GM04503 (cell line): ENCODE measurements at regions not wholly inside any gene's neighbourhood (a gene's known extent, or its start where the extent isn't known, plus 50 kb on each side); places are given as distances from the start of the nearest gene placed in this dataset.

ENCODE experiments used
- DNase-seq: peaks from one replicate; pipeline ENCODE4 v3.0.0-alpha.2; 2012; ENCODE audit warnings: low read depth

DNA sequence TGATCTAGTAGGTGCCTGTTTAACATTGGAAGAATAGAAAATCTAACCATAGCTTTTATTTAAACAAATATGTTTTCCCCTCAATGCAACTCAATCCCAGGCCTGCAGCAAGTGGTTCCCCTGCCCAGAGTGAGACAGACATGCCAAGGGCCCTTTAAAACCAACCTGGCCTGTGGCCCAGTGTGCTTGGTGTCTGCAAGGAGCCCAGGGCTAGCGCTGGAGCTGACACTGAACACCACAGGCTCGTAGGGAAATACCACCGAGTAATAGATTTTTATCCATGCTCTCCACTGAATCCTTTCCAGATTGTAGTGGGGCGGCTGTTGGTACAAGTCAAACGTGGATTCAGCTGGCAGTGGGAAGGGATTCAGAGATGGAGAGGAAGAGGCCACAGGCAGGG, 95.6 kb upstream of the NRXN3 start:
- no peak for DNase-seq

DNA sequence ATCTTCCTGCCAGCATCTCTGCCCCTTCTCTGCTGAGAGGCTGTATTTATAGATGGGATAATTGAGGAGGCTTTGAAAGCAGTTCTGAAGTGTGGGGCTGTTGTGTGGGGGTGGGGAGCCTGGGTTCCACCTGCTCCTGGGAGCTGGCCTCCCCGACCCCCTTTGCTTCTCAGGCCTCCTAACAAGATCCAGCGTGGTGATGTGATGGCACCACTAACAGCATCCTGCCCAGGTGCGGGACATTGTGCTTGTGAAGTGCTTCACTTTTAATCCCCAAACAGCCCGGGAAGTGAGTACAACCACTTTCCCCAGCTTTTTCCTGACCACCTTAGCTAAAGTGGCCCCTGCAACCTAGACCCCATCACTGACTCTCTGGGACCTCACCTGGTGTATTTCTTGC, 95.1 kb upstream of the NRXN3 start:
- no peak for DNase-seq

DNA sequence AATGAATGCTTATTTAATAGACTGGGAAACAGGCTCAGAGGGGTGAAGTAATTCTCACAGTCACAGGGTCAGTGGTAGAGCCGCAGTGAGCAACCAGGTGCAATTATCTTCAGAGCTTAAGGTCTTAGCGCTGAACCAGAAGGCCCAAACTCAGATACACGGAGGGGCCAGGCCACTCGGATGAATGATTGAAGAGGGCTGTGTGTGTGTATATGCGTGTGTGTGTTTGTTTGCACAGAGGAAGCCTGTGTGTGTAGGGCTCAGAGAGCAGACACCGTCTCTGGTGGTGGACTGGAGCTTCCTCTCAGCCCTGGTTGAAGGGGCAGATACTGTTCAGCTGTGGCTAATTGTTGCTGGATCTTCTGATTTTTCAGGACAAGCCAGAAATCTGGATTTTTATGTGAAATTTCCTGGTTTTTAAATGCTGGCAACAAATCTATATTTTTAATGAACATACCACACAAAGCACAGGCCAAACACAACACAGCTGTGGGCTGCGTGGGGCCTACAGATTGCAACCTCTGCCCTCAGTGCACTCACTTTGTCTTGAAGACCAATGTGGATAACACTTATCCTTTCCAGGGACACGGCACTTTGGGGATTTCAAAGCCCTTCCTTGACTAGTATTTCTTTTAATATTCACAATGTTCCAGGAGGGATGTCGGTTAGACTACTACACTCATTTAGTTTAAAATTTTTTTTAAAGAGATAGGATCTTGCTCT, 94.5 kb upstream of the NRXN3 start:
- no peak for DNase-seq

DNA sequence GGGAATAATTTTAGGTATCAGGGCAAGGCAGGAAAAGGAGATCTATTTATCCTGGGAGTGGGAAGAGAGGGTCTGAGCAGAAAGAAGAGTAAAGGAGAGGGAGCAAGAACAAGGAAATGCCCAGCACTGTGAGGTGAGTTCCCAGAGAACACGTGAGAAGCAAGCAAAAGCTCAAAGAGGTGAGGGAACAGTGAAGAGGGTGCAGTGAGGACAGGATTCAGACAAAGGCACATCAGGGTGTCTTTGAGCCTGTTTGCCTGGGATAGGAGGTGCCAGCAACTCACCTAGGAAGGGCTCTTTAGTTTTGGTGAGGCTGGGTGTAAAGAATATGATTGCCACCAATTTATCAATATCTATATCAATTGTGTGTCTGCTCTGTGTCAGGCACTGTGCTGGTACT, 88.9 kb upstream of the NRXN3 start:
- no peak for DNase-seq

DNA sequence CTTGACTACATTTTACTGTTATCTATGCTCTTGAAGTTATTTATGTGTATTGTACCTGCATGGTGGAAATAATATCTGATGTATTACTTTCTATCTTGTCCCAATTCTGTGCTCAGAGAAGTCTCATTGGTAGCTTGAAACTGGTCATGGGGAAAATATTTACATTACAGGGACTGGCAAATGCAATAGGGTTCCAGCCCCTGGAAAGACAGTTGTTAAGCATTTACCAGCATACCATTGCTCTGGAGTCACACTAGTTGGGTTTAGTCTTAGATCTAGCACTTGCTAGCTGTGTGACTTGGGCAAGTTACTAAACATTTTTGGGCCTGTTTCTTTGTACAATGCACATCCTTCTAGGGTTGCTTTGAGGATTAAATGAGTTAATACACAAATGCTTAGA, 86.3 kb upstream of the NRXN3 start:
- DNase-seq, result no peak

DNA sequence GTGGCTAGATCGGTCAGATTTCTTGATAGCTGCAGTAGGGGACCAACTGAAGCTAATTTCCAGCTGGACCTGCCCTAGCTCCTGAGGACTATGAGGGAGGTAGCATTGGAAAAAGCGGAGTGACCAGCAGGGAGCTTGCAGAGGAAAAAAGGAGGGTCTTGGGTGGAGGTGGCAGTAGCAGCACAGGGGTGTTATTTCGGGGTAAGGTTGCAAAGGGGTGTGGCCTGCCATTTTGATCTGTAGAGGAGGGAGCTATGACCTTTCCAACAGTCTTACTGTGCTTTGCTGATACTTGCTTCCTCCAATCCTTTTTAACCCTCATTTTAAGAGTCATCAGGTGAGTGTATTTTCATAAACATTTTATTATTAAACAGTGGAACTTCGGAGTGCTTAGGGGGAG, 83.8 kb upstream of the NRXN3 start:
- DNase-seq, result no peak

DNA sequence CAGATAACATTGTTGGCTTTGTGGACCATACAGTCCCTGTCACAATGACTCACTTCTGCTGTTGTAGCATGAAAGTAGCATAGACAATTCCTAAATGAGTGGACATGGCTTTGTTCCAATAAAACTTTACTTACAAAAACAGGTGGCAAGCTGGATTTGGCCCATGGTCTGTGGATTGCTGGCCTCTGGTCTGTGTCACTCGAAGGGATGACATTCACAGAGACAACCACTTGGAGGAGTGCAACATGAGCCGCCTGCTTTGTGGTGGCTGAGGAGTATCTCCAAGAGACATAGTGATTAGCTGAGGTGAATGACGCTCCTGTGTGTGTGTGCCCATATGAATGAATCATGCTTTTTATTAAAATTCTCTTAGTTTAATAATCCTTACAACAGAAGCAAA, 81.3 kb upstream of the NRXN3 start:
- no peak for DNase-seq

DNA sequence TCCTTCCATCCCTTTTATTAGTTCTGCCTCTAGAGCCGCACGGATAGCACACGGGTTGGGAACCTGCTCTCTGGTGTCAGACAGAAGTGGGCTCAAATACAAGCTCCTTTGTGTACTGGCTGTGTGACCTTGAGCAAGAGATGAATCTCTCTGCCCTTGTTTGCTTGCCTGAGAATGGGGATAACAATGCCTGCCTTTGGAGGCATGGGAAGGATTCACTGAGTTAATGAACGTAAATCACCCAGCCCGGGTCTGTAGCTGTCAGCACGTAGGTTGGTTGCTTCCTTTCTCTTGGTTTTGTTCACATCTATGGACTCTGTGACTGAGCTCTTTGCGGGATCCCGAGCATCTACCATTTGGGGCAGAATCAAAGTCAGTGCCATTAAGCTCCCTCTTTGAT, 79.3 kb upstream of the NRXN3 start:
- no peak for DNase-seq

DNA sequence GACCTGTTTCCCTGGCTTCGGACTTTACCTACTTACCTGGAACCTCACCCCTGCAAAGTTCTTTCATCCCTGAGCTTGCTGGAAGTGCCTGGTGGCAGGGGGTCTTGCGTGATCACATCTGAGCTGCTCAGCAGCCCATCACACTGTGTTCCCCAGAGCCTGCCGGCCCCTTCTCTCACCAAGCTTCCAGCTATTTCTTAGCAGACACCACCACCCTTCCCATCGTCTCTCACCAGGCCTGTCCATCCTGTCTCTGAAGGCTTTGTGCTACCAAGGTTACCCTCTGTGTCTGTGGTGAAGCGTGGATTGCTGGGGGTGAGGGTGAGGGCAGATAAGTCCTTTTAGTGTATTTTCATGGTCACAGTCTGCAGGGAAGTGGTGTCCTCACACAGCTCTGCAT, 78.8 kb upstream of the NRXN3 start:
- no peak for DNase-seq

DNA sequence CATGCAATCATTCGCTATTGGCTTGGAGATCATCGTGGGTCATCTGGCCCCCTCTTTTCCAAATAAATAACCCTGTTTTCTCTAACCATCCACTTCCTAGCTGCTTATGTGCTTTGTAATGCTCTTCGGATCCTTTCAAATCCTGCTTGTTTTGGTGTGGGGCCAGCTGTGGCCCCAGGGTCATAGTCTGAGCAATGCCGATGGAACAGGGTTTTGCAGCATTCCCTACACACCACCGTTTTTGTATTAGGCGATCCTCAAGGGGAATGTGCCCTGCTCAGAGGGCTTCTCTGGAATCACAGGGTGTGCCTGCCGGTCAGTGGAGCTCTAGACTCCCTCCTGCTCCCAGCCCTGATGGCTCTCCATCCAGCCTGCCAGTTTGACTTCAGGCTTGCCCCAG, 78.1 kb upstream of the NRXN3 start:
- DNase-seq, result no peak

DNA sequence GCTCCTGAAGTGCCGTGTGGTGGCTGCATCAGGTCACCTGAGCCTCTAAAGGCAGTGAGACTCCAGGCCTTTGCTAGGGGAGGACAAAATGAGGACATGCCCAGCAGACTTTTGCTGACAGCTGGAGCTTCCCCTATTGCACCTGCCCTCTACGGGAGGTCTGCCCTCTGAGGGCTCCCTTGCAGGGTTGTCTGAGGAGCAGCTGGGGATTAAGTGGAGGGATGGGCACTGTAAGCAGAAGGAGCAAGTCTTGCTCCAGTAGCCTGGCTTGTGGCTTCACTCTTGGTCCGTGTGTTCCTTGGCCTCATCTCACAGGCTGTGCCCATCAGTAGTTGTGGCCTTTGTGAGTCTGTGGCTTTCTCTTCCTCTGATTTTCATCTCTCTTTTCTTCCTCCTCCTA, 66.9 kb upstream of the NRXN3 start:
- no peak for DNase-seq

DNA sequence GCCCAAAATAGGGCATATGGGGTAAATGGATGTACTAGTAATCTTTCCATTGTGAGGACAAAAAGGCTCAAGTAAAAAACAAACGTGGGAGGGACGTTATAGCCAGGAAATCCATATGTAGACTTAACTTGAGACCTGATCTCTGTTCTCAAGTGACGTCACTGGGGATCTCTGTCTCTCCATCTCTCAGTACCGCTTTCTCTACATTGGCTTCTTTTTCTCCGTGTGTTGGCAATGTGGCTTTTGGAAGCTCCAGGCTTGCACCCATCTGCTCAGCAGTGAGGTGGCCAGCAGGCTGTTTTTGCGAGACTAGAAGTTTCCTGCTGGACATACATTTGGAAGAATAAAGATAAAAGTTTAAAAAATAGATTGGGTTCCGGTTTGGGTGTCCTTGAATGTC, 66.0 kb upstream of the NRXN3 start:
- no peak for DNase-seq

DNA sequence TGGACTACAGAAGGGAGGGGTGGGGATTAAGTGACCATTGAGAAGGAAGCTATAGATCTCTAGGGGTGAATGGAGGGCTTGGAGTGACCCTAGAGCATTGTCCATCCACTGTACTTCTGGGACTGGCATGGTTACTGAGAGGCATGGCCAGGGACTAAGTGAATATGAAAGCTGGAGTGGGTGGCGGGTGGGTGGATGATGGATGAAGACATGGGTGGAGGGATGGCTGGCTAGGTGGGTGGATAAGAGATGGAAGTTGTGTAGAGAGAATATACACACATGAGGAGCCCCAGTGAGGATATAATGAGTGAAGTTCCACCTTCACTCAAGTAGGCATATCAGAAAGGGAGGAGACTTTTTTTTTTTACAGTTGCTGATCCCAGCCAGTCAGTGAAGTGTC, 65.5 kb upstream of the NRXN3 start:
- DNase-seq, result no peak

DNA sequence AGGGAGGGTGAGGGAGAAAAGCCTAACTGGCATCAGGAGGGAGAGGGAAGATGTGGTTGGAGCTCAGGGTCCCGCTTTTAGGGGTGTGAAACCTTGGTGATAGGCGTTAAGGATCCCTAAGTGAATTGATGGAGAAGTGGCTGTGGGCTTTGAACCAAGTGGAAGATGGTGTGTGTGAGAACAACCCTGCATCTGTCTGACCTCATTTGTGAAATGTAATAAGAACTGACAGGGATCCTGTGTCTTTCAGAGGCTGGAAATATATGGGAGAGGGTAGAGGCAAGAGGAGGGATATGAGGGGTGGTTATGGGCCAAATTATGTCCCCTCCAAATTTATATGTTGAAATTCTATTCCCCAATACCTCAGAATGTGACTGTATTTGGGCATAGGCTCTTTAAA, 63.8 kb upstream of the NRXN3 start:
- DNase-seq, result no peak

DNA sequence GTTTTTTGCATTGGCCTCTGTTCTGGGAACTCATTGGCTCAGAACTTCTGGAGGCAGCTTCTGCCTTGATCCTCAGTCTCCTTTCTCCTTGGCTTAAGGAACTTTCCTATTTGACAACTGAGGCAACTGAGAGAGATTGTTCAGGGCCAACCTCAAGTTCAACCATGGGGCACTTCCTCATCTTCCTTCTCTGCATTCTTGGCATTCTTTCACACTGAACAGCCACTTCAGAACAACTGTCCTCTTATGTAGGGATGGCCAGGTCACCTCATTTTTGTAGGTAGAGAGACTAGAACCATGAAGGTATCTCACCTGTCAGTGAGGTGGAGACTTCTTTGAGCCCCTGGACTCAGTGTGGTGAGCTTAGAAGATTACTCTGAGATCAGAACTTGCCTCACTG, 63.0 kb upstream of the NRXN3 start:
- no peak for DNase-seq

DNA sequence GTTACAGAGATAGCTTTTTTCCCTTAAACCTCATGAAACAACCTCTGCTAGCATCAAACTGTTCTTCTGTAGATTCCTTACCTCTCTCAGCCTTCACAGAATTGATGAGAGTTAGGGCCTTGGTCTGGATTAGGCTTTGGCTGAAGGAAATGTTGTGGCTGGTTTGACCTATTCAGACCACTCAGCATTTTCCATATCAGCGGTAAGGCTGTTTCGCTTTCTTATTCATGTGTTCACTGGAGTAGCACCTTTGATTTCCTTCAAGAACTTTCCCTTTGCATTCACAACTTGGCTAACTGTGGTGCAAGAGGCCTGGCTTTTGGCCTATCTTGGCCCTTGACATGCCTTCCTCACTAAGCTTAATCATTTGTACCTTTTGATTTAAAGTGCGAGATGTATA, 50.7 kb upstream of the NRXN3 start:
- no peak for DNase-seq
